AG09319 (cell line): ENCODE measurements at regions not wholly inside any gene's neighbourhood (a gene's known extent, or its start where the extent isn't known, plus 50 kb on each side); places are given as distances from the start of the nearest gene placed in this dataset.
"Not testable (repeated sequence)": the region's sequence is repeated elsewhere in the genome, so short reads cannot be mapped to it uniquely, and the experiment has no call there.

Experiments
- DNase-seq: peaks from one replicate; pipeline ENCODE4 v3.0.0-alpha.2; 2010; ENCODE audit warnings: low read depth; ENCODE audit errors: extremely low read depth
- CTCF ChIP-seq: IDR thresholded peaks from 2 replicates; pipeline ENCODE4 v1.5.1; 2011; ENCODE audit warnings: low read depth, mild to moderate bottlenecking, inconsistent platforms, low read length, moderate library complexity

- DNase-seq, result no peak
- TF ChIP-seq CTCF, result no peak
These were observed 104.9 kb upstream of the PMCH start for GRCh38 chr12:102302553-102302952.

GRCh38 chr12:102301547-102301946, 103.9 kb upstream of the PMCH start:
- no peak for DNase-seq
- no peak for TF ChIP-seq CTCF

GRCh38 chr12:102300824-102301461, 103.3 kb upstream of the PMCH start:
- TF ChIP-seq CTCF, result peak; percentile 22
- DNase-seq, result peak; percentile 14

- DNase-seq, result no peak
- no peak for TF ChIP-seq CTCF
These were observed 102.1 kb upstream of the PMCH start for GRCh38 chr12:102299731-102300130.

- DNase-seq, result peak; percentile 25
- TF ChIP-seq CTCF, result no peak
These were observed 100.4 kb upstream of the PMCH start for GRCh38 chr12:102298022-102298421.

- no peak for TF ChIP-seq CTCF
- DNase-seq, result no peak
These were observed 99.8 kb upstream of the PMCH start for GRCh38 chr12:102297412-102297811.

GRCh38 chr12:102294568-102294967, 96.9 kb upstream of the PMCH start:
- no peak for DNase-seq
- no peak for TF ChIP-seq CTCF

- DNase-seq, result not testable (repeated sequence)
These were observed 94.1 kb upstream of the PMCH start for GRCh38 chr12:102291498-102292440.

GRCh38 chr12:102289702-102290101, 92.1 kb upstream of the PMCH start:
- not testable (repeated sequence) for DNase-seq
